ENCODE measurements at regions not wholly inside any gene's neighbourhood (a gene's known extent, or its start where the extent isn't known, plus 50 kb on each side); places are given as distances from the start of the nearest gene placed in this dataset.

DNA sequence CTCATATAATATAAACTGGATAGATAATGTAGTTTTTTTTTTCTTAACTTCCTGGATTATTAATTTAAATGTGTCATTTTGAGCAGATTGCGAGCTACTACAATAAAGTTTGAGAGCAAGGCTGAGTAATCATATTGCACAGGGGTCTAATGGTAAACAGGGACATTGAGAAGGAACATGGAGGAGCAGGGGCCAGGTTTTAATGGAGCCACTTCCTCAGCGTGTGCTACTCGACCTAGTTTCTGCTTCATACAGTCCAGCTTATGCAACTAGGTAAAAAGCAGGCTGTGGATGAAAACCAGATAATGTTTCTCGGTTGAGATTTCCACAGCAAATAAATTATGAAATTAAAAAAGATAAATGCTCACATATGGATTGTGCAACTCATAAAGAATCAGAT, 1915.7 kb upstream of the CELF4 start:
- no peak for ATAC-seq
- Histone ChIP-seq H3K27ac (no peak overlapping the region), H3K4me1 (no peaks in the 10 kb centered on the region), H3K36me3 (no peaks in the 10 kb centered on the region), H3K27me3 (no peaks in the 10 kb centered on the region), H3K4me3 (no peak overlapping the region), H3K9me3 (peaks cover 0 to 2% (median 0%) of the 10 kb centered on the region in 12 donors)
- intact Hi-C loops (cut with DNase I) = no loop called here
- DNase-seq = no peak
- no peak for TF ChIP-seq POLR2A (IDR thresholded peaks at IDR 0.05)
- TF ChIP-seq, protein P1, sequence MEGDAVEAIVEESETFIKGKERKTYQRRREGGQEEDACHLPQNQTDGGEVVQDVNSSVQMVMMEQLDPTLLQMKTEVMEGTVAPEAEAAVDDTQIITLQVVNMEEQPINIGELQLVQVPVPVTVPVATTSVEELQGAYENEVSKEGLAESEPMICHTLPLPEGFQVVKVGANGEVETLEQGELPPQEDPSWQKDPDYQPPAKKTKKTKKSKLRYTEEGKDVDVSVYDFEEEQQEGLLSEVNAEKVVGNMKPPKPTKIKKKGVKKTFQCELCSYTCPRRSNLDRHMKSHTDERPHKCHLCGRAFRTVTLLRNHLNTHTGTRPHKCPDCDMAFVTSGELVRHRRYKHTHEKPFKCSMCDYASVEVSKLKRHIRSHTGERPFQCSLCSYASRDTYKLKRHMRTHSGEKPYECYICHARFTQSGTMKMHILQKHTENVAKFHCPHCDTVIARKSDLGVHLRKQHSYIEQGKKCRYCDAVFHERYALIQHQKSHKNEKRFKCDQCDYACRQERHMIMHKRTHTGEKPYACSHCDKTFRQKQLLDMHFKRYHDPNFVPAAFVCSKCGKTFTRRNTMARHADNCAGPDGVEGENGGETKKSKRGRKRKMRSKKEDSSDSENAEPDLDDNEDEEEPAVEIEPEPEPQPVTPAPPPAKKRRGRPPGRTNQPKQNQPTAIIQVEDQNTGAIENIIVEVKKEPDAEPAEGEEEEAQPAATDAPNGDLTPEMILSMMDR (IDR thresholded peaks at IDR 0.05) = no peak
- 68 to 84% (median 74%) methylated on average over 4 of the region's 4 CpGs for WGBS, 4 donors

DNA sequence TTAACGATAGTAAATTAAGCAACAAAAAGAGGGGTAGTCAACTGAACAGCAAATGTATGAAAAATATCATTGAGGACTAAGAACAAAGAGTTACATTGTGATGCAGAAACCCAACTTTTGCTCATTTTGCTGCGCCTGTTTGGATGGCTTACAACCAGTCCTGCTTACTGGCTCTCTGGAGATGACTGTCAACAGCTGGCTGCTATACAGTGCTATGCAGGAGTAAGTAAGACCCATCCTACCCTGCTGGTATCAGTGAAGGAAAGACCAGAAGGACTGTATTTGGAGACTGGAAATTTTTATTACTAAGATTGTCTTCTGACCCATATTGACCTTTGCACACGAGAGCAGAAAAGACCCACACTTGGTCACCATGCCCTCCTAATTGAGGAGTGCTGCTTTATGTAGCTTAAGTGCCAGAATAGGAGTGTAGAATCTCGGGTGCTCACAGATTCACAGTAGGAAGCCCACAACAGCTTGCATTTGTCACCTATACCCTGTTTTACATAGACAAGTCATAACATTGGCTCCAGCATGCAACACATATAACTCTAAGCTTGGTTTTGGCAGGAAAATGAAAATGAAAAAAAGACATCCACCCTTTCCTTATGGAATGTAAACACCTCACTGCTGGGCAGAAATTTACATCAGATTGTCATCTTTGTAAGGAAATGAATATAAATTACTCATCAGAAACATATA, 1915.0 kb upstream of the CELF4 start:
- DNase-seq (no peak), ATAC-seq (no peak)
- WGBS, 4 donors = 71 to 84% (median 76%) methylated on average over 4 of the region's 4 CpGs
- intact Hi-C loops (cut with DNase I) = no loop called here
- TF ChIP-seq, protein P1 (IDR thresholded peaks at IDR 0.05) = no peak
- TF ChIP-seq POLR2A (IDR thresholded peaks at IDR 0.05) = no peak
- Histone ChIP-seq H3K4me3 (no peak overlapping the region), H3K27me3 (no peaks in the 10 kb centered on the region), H3K27ac (no peak overlapping the region), H3K9me3 (peaks cover 0 to 2% (median 0%) of the 10 kb centered on the region in 12 donors), H3K36me3 (no peaks in the 10 kb centered on the region), H3K4me1 (no peaks in the 10 kb centered on the region)

DNA sequence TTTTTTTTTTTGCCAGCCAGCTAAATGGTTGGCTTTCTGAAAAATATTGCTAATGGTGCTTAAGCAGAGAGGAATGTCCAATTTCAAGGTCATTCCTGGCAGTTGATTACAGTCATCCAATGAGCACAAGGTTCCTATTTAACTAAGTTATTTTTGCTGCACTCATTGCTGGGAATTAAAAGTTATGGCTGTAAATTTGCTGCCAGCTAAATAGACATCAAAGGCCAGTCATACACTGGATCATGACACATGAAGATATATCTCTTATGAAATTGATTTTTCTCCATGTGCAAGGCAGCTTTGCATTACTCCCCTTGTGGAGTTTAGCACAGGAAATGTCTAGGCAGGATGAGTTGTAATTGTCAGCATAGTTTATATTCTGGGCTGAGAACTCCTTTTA, 1898.4 kb upstream of the CELF4 start:
- no peaks in the 10 kb centered on the region for H3K27me3 ChIP-seq
- TF ChIP-seq, protein P1 (IDR thresholded peaks at IDR 0.05) = no peak
- TF ChIP-seq POLR2A (IDR thresholded peaks at IDR 0.05) = no peak
- H3K4me1 ChIP-seq = no peaks in the 10 kb centered on the region
- ATAC-seq = no peak
- H3K9me3 ChIP-seq = no peaks in the 10 kb centered on the region
- no peaks in the 10 kb centered on the region for H3K36me3 ChIP-seq
- no peak overlapping the region for H3K4me3 ChIP-seq
- no peak for DNase-seq
- intact Hi-C loops (cut with DNase I) = no loop called here
- no peak overlapping the region for H3K27ac ChIP-seq

DNA sequence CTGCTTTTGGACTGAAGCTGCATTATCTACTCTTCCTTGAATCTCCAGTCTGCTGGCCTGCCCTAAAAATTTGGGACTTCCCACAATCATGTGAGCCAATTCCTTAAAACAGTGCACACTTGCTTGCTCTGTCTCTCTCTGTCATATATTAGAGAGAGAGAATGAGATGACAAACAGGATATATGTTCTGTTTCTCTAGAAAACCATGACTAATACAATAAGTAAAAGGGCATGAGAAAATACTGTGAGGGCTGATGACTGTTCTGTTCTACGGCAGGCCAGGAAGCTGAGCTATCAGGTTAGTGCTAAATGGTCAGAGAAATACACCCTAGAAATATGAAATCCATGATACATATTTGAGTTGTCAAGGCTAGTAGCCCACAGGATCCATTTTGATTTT, 1896.8 kb upstream of the CELF4 start:
- Histone ChIP-seq H3K4me3 (no peak overlapping the region), H3K4me1 (no peaks in the 10 kb centered on the region), H3K36me3 (no peaks in the 10 kb centered on the region), H3K9me3 (no peaks in the 10 kb centered on the region), H3K27me3 (no peaks in the 10 kb centered on the region), H3K27ac (no peak overlapping the region)
- intact Hi-C loops (cut with DNase I) = no loop called here
- WGBS, 4 donors = 81 to 92% (median 86%) methylated on average over 1 of the region's 1 CpG
- DNase-seq (no peak), ATAC-seq (no peak)
- TF ChIP-seq, protein P1 (IDR thresholded peaks at IDR 0.05) = no peak
- TF ChIP-seq POLR2A (IDR thresholded peaks at IDR 0.05) = no peak
